LoVo (cell line): ENCODE measurements at regions not wholly inside any gene's neighbourhood (a gene's known extent, or its start where the extent isn't known, plus 50 kb on each side); places are given as distances from the start of the nearest gene placed in this dataset.

Experiments
- DNase-seq: peaks from one replicate; pipeline ENCODE4 v3.0.0-alpha.2; 2016; ENCODE audit warnings: low spot score

DNA sequence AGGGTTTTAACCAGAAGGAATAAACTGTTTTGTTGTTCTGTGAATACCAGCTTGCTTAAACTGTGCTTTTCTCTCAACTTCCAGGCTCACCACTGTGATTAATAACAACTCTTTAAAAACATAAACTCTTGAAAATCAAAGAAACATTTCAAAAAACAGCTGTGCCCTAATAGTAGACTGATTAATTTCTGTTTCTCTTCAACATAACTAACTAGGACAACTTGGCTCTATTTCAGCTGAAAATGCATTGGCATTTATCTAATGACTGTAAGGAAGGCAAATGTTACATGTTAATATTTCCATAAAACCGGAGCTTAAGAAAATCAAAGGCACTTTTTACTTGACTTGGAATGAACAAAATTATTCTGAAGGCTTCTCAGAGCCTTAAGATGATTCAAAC lies 656.1 kb upstream of the NEGR1 start:
- DNase-seq, result no peak

DNA sequence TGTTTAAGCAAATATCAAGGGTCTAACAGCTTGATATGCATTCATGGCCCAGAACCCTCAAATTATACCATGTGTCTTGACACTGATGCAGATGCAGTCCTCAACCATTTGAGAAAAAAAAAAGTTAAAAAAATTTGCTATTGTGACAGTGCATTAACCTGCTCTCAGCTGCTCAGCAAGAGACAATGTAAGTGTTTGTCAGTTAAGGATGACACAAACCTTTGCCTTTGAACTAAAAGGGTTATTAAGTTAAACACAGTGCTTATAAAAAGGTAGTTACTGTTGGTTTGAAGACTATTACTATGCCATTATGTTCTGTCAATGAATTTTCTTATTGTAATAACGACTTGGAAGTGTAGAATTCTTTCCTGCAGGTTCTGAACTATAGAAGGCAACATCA lies 655.6 kb upstream of the NEGR1 start:
- no peak for DNase-seq

DNA sequence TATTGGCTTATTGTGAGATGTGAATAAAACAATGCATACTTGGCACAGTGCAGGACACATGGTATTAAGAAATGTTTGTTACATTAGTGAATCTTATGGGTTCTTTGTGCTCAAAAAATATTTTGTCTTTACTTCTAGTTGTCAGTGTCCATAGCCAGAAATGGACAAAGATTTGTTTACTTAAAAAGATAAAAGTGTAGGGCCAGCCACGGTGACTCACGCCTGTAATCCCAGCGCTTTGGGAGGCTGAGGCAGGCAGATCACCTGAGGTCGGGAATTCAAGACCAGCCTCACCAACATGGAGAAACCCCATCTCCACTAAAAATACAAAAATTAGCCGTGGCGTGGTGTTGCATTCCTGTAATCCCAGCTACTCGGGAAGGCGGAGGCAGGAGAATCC lies 654.6 kb upstream of the NEGR1 start:
- DNase-seq, result no peak

DNA sequence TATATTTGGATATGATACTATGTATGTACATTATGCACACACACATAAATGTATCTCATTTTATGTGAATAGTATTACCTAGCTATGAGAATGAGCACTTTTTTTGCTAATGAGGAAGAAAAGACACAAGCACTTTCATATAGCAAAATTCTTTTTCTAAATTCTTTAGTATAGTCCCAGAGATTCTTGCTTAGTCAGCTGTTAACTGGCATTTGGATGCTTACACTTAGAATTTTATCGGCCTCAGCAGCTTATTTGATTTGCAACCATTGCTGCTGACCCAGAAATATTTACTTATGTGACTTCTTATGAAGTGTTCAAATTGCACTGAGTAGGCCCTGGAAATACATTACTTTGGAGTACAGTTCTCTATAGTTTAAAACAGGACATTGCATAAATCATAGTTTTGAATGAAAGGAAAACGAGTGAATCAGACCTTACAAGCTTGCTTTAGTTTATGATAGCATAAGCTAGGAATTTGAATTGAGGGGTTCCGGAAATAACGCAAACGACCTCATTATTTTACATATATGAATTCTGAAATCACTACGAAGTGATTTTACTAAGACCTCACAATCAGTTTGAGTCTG lies 653.9 kb upstream of the NEGR1 start:
- DNase-seq, result no peak

DNA sequence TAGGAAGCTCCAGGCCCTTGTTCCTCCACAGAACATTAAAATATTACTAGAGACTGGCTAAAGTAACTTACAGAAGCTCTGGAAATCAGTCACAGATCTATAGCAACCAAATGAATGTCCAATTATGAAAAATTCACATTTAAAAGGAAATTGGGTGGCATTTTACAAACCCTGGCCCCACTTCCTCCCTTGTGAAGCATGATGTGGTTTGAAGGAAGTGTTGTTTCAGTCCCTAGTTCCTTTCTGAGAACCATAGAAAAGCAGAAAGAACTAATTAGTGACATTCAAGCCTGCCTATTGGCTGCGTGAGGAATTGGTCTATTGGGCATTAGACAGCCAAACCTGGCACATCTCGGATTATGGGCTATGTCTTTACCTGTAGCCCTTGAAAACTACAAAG lies 649.7 kb upstream of the NEGR1 start:
- DNase-seq, result no peak

DNA sequence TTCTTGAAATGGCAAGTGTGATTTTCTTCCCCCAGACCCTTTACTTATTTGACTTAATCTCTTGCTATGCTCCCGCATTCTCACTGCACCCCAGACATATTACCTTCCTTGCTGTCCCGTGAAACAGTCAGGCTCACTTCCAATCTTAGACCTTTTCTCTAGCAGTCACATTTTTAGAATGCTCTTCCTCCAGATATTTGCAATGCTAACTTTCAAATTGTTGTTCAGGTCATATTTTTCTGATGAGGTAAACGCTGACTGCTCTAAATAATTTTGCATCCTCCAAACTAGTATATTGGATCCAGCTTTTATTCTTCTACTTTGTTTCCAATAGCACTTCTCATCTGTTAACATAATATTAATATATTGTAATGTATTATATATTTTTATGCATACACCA lies 648.2 kb upstream of the NEGR1 start:
- DNase-seq, result no peak

DNA sequence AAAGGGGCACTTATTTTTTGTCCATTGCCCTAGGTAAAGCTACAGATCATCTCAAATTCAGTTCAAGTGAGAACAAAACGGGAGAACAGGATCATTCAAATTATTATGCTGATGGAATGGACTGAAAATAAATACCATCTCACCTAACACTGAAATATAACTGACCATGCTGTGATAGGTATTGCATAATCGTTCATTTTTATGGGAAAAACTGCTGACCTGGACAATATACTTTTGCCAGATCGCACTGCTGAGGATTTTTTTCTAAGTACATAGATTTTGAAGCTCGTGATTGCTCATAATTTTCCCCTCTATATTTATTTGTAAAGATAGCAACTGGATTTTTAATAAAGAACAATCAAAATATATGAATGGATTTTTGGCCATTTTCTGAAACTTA lies 636.6 kb upstream of the NEGR1 start:
- no peak for DNase-seq

DNA sequence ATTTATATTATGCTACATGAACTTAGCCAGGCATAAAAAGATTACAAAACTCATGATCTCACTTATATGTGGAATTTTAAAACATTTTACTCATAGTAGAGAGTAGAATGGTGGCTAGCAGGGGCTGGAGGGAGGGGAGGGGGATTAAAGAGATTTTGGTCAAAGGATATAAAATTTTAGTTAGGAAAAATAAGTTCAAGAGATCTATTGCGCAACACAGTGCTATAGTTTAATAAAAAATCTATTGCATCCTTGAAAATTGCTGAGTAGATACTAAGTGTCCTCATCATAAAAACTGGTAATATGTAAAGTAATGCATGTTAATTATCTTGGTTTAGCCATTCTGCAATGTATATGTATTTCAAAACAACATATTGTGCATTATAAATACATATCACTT lies 635.6 kb upstream of the NEGR1 start:
- DNase-seq, result no peak

DNA sequence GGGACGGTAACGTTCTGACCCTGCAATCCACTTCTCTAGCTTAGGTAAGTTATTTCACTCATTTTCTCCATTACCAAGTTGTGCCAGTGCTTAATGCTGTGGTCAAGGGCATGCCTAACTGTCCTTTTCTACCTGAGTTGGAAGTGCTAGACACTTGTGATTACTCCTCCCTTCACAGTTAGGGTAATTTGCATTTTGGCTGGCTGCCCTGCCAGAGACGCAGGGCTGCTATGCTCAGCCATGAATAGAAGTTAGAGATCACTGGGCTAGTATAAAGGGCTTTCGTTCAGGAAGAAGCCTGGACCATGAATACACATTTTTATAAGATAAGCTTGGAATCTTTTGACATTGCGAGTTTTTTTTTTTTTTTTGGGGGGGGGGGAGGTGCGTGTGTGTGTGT lies 633.2 kb upstream of the NEGR1 start:
- DNase-seq, result no peak

DNA sequence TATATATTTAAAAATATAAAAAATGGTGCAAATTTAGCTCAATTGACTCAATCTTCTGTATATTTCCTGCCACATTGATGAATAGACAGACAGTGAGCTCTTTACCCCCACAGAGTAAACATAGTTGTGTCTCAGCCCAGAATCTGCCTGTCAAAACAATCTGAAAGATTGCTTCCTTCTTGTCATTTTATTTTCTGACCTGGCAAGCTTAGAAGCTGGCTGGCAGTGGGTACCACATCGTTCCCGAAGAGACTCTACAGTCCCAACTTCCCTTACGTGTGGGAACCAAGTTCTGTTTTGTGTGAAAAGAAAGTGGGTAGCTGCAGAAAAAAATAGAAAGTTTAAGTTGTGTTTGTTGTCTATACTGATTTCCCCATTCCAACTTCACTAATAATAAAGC lies 629.3 kb upstream of the NEGR1 start:
- no peak for DNase-seq

DNA sequence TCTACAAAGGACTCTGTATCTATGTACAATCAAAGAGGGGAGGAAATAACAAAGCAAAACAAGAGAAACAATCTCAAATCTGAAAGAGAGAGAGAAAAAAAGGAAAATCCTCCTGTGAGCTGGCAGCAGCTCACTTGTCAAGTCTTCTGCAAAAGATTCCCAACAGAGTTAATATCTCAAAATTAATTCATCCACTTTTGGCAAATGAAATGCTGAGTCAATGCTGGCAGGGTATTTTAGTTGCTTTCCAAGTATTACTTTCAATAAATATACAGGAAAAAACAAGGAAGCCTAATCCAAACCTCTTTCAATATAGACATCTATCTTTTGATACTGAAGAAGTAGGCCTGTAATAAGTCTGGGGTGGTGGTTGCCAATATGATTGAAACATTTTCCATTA lies 613.9 kb upstream of the NEGR1 start:
- DNase-seq, result no peak

DNA sequence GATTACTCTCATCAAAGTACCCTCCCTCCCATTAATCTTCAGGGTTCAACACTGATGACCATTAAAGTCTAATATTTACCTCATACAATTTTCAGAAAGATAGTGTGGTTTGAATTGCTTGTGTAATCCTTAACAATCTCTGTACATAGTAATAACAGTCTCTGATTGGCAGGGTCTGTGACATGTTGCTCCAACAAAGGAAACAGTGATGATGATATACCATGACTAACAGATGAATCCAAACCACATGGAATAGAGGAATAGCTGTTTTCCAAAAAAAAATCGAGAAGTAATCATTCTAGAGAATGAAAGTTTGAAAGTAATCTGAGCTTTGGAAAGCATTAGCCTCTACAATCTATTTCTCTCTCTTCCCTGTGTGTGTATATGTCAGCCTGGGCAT lies 610.1 kb upstream of the NEGR1 start:
- DNase-seq, result no peak

DNA sequence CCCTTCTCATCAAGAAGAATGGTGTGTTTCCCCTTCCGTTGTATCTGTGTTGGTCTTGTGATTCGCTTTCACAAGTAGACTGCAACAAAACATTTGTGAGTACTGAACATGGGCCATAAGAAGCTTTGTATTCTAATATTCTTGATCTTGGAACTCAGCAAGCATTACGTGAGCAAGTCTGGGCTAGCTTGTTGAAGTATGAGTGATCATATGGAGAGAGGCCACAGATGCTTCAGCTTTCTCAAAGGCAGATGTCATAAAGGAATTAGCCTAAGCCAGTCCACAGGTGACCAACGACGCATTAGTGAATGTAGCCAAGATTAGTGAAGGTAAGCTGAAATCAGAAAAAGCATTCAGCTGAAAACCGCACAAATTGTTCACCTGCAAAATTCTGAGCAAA lies 609.6 kb upstream of the NEGR1 start:
- DNase-seq, result no peak

DNA sequence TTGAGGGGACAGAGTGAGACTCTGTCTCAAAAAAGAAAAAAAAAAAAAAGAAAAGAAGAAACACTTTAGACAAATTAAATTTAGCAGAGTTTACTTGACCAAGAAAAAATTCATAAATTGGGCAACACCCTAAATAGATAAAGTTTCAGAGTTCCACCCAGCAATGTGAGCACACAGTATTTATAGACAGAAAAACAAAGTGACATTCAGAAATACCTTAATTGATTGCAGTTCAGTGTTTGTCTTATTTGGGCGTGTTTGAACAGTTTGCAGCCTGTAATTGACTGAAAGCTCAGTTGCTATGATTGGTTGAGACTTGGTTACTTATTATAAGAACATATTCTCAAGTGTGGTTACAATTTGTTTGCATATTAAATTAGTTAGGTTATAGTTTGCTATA lies 603.5 kb upstream of the NEGR1 start:
- no peak for DNase-seq

DNA sequence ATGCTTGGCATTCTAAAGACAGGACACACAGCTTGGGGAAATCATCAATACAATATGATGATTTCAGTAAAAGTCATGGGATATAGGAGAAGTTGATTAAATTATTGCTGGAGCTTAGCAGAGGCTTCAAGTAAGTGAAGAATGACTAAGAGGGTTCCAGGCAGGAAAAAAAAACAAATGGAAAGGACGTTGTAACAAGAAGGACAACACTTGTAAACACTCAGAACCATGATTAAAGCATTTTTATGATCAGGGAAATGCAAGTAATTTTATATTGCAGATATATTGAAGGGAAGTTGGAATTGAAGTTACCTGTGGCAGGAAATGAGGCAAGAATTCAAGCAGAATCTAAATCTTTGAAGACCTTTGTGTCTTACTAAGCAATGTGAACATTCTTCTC lies 602.7 kb upstream of the NEGR1 start:
- DNase-seq, result no peak

DNA sequence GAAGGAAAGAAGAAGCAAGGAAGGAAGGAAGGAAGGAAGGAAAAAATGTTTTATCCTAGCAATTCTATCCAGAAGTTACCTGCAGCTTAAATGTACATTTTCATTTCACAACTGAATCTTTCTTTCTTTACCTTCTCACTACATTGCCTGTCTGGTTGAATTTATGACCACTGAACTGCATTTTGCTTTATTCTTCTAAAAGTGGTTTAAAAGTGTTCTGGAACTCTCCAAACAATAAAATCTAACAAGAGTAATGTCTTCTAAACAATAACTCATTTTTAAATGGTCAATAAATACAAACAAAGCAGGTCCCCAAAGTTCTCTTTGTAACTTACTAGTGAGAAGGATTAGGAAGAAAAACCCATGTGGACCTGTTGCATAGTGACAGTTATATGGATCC lies 587.5 kb upstream of the NEGR1 start:
- no peak for DNase-seq

DNA sequence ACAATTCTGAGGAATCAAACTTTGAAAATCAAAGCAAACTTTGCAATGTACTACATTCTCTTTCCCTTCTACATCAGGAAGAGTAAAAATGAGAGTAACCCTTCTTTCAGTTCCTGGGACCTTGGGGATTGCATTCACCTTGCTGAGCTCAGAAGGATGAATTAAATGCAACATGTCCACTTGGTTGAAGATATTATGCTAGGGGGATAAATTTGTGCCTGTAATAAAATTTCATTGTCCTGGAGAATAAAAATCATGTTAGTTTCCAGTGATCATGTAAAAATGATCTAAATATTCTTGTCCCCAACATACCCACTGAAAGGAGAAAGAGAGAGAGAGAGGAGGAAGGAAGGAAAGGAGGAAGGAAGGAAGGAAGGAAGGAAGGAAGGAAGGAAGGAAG lies 587.1 kb upstream of the NEGR1 start:
- no peak for DNase-seq

DNA sequence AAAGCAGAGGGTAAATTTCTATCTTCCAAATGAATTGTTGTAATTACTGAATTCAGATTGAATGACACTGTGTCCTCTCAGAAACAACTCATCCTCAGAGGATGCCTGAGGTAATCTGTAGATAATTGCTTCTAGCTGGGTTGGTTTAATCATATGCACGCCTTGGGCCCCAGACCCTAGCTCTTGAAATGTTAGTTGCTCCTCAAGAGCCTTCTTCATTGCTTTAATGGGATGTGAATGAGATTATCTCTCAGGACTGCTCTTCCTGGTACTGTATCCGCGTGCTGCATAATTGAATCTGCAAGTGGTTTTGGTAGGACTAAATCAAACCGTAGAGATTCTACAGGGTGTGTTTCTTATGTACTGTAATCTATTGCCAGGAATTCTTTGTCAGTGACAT lies 569.3 kb upstream of the NEGR1 start:
- no peak for DNase-seq

DNA sequence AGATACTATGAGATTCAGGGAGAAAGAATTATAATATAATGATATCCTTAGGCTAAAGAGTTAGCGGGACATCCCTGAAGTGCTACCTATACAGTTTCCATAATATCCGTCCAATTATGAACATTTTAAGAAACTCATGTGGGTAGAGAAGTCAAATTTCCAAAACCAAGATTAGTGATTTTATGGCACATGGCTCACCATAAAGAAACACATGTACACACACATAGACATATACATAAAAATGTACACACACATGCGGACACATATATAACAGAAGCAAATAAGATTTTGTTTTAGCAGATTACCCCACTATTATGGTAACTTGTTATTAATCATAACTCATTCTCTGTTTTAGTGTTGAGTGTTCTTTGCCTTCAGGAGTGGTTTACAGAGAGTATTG lies 566.7 kb upstream of the NEGR1 start:
- no peak for DNase-seq

DNA sequence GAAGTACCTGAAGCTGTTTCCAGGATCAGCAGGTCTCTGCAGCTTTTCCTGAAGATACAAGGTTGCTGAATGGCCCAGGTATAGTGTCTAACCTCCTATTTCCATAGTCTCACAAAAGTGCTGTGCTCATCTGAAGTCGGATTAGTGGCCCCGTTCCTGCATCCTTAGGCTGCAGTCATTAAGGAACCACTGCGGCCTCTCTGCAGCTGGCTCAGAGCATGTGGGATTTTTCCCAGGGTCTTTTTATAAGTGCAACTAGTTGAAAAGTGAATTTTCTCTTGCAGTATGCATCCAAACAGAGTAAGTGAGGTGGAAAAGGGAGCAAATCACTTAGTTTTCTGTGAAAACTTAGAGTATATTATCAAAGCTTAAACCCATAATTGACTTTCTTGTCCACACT lies 565.3 kb upstream of the NEGR1 start:
- DNase-seq, result no peak

DNA sequence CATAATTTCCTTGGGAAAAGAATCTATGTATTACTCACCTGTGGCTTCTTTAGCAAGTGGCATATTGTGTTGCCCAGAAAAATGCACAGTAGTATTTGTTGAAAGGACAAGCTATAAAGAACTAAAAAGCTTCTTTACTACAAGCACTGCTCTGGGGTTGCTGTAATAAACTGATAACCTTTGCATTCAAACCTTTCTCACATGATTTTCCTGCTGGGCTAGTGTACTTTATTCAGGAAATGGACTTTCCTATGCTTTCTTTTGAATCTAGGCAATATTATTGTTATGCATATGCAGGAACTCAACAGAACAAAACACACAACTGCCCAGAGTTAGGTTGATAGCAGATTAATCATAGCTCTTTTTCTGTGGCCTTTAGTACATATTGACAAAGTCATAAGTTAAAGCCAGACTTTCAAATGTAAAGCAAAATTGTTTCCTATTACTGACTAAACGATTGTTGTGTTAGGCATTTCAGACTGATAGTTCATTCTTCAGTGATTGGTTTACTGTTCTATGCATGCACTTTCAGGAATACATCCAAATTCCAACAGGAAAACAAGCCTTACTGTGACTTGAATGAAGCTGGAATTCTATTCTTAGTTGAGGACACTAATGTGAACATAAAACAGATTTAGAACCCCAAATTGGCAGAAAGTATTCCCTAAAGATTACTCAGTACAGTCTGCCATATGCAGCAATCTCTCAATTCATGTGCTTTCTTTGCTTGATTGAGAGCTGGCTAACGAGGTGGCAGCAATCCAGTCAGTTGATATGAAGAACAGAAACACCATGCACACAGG lies 564.3 kb upstream of the NEGR1 start:
- DNase-seq, result no peak

DNA sequence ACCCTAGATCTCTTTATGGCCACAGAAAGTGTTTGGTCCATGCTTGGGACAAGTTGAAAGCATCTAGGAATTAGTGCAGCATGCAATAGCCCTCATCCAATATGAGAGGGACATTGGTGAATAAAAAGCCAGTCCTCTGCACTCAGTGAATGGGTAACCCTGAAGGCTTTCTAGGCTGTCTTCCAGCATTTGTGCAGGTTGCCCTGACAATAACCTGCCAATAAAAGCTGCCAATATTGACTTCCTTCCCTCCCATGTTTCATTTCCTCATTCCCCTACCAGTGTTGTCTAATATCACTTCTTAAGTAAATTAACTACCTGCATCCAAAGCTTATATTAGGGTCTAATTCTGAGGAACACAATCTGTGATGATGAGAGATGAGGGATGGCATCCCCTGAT lies 563.6 kb upstream of the NEGR1 start:
- no peak for DNase-seq

DNA sequence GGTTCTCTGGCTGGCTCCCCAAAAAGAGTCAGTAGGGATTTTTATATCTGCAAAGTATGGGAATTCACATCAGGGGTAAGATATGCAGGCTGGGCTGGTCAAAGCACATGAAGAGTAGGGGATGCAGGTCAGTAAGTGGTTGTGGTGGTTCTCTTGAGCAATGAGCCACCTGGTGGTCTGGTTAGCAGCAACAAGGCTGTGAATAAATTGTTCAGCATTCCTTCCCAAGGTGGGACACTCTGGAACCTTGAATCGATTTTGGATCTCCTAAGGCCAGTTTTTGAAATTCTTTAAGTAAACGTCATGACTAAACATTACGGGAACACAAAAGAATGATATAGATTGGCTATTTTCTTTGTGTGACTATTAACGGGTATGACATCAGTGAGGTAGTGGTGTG lies 563.0 kb upstream of the NEGR1 start:
- DNase-seq, result no peak

DNA sequence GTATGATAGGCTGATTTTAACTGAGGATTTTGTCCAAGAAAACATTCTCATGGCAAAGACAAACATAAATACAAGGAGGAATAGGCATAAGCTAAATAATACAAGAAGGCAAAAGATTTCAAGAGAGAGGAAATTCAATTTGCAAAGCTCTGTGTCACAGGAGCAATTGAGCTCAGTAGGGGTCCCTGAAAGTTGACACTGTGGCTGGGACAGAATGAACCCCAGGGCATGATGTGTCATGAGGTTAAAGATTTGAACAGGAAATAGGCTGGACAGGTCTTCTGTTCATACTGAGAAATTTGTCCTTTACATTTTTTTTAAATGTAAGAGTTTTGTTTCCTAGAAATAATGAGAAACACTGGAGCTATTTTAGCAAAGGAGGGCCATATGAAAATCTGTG lies 555.4 kb upstream of the NEGR1 start:
- DNase-seq, result no peak
